SK-N-SH (cell line): ENCODE measurements at regions not wholly inside any gene's neighbourhood (a gene's known extent, or its start where the extent isn't known, plus 50 kb on each side); places are given as distances from the start of the nearest gene placed in this dataset.

Experiments used
- CTCF ChIA-PET: fragments of 300-600, 350-600 bp; formaldehyde crosslinking; extraction: SDS; loops from one replicate; lab custom pipeline; 2021; lab: Yijun Ruan, JAX
- POLR2A ChIA-PET: fragments of 350-600 bp; sonication (Branson Sonifier 250); formaldehyde crosslinking; extraction: SDS; loops from one replicate; lab custom pipeline; 2020; ENCODE audit warnings: antibody characterized with exemption, inconsistent platforms; lab: Yijun Ruan, JAX
- DNase-seq: peaks from one replicate; pipeline ENCODE4 v3.0.0; 2012
- H2AFZ ChIP-seq: fragments of 200-600 bp; sonication (generic); 2 replicates; pipeline ENCODE4 v1.8.1; 2016; ENCODE audit warnings: antibody characterized with exemption, mild to moderate bottlenecking, low read depth
- H3F3A ChIP-seq: fragments of 200-600 bp; sonication (generic); replicated peaks from 2 replicates; pipeline ENCODE3; 2016; ENCODE audit warnings: antibody characterized with exemption, mild to moderate bottlenecking; ENCODE audit not compliant: insufficient read depth
- H3K27ac ChIP-seq, 2 experiments: fragments of 200-500 bp in 1 of 2; fragments of 200-600 bp in 1 of 2; sonication (Bioruptor generic) in 1 of 2; sonication (generic), shearing (Covaris generic) in 1 of 2; 2 replicates each; pipeline versions ENCODE4 v1.5.1 to v1.6.1; 2014 to 2016; ENCODE audit warnings: low read depth in 2 of 2, inconsistent platforms in 1 of 2, low read length in 1 of 2, mild to moderate bottlenecking in 1 of 2, mixed read lengths in 1 of 2
- H3K27me3 ChIP-seq: fragments of 200-600 bp; sonication (generic), shearing (Covaris generic); 2 replicates; pipeline ENCODE4 v1.6.1; 2016; ENCODE audit warnings: mixed run types; ENCODE audit not compliant: insufficient read depth
- H3K36me3 ChIP-seq, 2 experiments: fragments of 200-500 bp in 1 of 2; fragments of 200-600 bp in 1 of 2; sonication (Bioruptor generic) in 1 of 2; sonication (generic) in 1 of 2; replicated peaks in 1 of 2; 2 replicates each; pipeline versions ENCODE3 to v1.5.1; 2014 to 2016; ENCODE audit warnings: low read length in 1 of 2, mild to moderate bottlenecking in 1 of 2; ENCODE audit not compliant: insufficient read depth in 2 of 2, control insufficient read depth in 1 of 2
- H3K4me1 ChIP-seq, 2 experiments: fragments of 200-500 bp in 1 of 2; fragments of 200-600 bp in 1 of 2; sonication (Bioruptor generic) in 1 of 2; sonication (generic), shearing (Covaris generic) in 1 of 2; 2 replicates each; pipeline versions ENCODE4 v1.5.1 to v1.6.1; 2014 to 2016; ENCODE audit warnings: low read depth in 1 of 2, low read length in 1 of 2, mixed run types in 1 of 2; ENCODE audit not compliant: insufficient read depth in 2 of 2, control insufficient read depth in 1 of 2
- H3K4me2 ChIP-seq: fragments of 200-600 bp; sonication (generic), shearing (Covaris generic); 2 replicates; pipeline ENCODE4 v1.6.1; 2017; ENCODE audit warnings: mixed run types
- H3K4me3 ChIP-seq, 2 experiments: fragments of 200-500 bp in 1 of 2; fragments of 200-600 bp in 1 of 2; sonication (Bioruptor generic) in 1 of 2; sonication (generic), shearing (Covaris generic) in 1 of 2; 2 replicates each; pipeline versions ENCODE4 v1.5.1 to v1.8.1; 2014 to 2016; ENCODE audit warnings: low read depth in 2 of 2, inconsistent platforms in 1 of 2, low read length in 1 of 2, mild to moderate bottlenecking in 1 of 2, mixed read lengths in 1 of 2, moderate library complexity in 1 of 2
- H3K79me2 ChIP-seq: fragments of 200-600 bp; sonication (generic); 2 replicates; pipeline ENCODE4 v1.8.1; 2017; ENCODE audit warnings: mild to moderate bottlenecking; ENCODE audit not compliant: insufficient read depth
- H3K9ac ChIP-seq: fragments of 200-600 bp; sonication (generic); 2 replicates; pipeline ENCODE4 v1.6.1; 2017; ENCODE audit warnings: mixed run types
- H3K9me2 ChIP-seq: fragments of 200-600 bp; sonication (generic); 2 replicates; pipeline ENCODE4 v1.6.1; 2017; ENCODE audit warnings: mixed run types
- H3K9me3 ChIP-seq: fragments of 200-600 bp; sonication (generic); 2 replicates; pipeline ENCODE4 v1.6.1; 2017; ENCODE audit warnings: mixed run types, mild to moderate bottlenecking, moderate library complexity
- H4K20me1 ChIP-seq: fragments of 200-600 bp; sonication (generic); 2 replicates; pipeline ENCODE4 v1.6.1; 2017; ENCODE audit warnings: mild to moderate bottlenecking, mixed run types; ENCODE audit not compliant: insufficient read depth
- ELF1 ChIP-seq: IDR thresholded peaks from 2 replicates; pipeline ENCODE4 v1.4.0; 2012
- EP300 ChIP-seq, 2 experiments: IDR thresholded peaks; 2 replicates each; pipeline versions ENCODE4 v1.4.0 to v1.6.1; 2012; ENCODE audit warnings: borderline replicate concordance in 1 of 2, low read depth in 1 of 2, low read length in 1 of 2
- GABPA ChIP-seq: IDR thresholded peaks from 2 replicates; pipeline ENCODE4 v1.4.0; 2012; ENCODE audit warnings: low read depth, mild to moderate bottlenecking
- GATA2 ChIP-seq: sonication (generic); formaldehyde crosslinking; IDR thresholded peaks from 2 replicates; pipeline ENCODE4 v1.5.0; 2020; ENCODE audit warnings: mild to moderate bottlenecking, missing genetic modification reagents
- JUND ChIP-seq: IDR thresholded peaks from 2 replicates; pipeline ENCODE4 v1.4.0; 2012
- MAX ChIP-seq: IDR thresholded peaks from 2 replicates; pipeline ENCODE4 v1.4.0; 2012; ENCODE audit warnings: low read depth
- MEF2A ChIP-seq: IDR thresholded peaks from 2 replicates; pipeline ENCODE4 v1.4.0; 2012; ENCODE audit warnings: low read depth, borderline replicate concordance
- NFIC ChIP-seq: IDR thresholded peaks from 2 replicates; pipeline ENCODE4 v1.4.0; 2012; ENCODE audit warnings: borderline replicate concordance
- NRF1 ChIP-seq: IDR thresholded peaks from 2 replicates; pipeline ENCODE4 v1.6.1; 2012; ENCODE audit warnings: low read depth, mild to moderate bottlenecking, low read length
- POLR2AphosphoS5 ChIP-seq: IDR thresholded peaks from 2 replicates; pipeline ENCODE4 v1.6.1; 2012; ENCODE audit warnings: low read depth, low read length
- RAD21 ChIP-seq: IDR thresholded peaks from 2 replicates; pipeline ENCODE4 v1.6.1; 2012; ENCODE audit warnings: mild to moderate bottlenecking, low read length
- REST ChIP-seq: IDR thresholded peaks from 2 replicates; pipeline ENCODE4 v1.6.1; 2012; ENCODE audit warnings: mild to moderate bottlenecking, low read depth, low read length, moderate library complexity
- SMC3 ChIP-seq: IDR thresholded peaks from 2 replicates; pipeline ENCODE4 v1.6.1; 2012; ENCODE audit warnings: low read depth, low read length, improper control_type of control experiment
- TAF1 ChIP-seq: IDR thresholded peaks from 2 replicates; pipeline ENCODE4 v1.6.1; 2012; ENCODE audit warnings: low read depth, mild to moderate bottlenecking, low read length, moderate library complexity, borderline replicate concordance
- TCF12 ChIP-seq: IDR thresholded peaks from 2 replicates; pipeline ENCODE4 v1.4.0; 2012
- TEAD4 ChIP-seq: IDR thresholded peaks from 2 replicates; pipeline ENCODE4 v1.4.0; 2012; ENCODE audit warnings: mild to moderate bottlenecking, borderline replicate concordance; ENCODE audit not compliant: insufficient read depth
- USF1 ChIP-seq: IDR thresholded peaks from 2 replicates; pipeline ENCODE4 v1.4.0; 2012; ENCODE audit warnings: low read depth, borderline replicate concordance
- WGBS: methylation state at CpG from one replicate; pipeline ENCODE4 v1.1.6; 2017; ENCODE audit warnings: low lambda C conversion rate; 5-methylcytosine and 5-hydroxymethylcytosine counted together
- TF ChIP-seq, protein P1 (sequence below): fragments of 200-600 bp; sonication (generic); IDR thresholded peaks from 2 replicates; pipeline ENCODE4 v1.6.1; 2017; ENCODE audit warnings: antibody characterized with exemption, mild to moderate bottlenecking, moderate library complexity
- TF ChIP-seq, protein P2 (sequence below): IDR thresholded peaks from 2 replicates; pipeline ENCODE4 v1.4.0; 2012; ENCODE audit warnings: low read depth, borderline replicate concordance

DNA sequence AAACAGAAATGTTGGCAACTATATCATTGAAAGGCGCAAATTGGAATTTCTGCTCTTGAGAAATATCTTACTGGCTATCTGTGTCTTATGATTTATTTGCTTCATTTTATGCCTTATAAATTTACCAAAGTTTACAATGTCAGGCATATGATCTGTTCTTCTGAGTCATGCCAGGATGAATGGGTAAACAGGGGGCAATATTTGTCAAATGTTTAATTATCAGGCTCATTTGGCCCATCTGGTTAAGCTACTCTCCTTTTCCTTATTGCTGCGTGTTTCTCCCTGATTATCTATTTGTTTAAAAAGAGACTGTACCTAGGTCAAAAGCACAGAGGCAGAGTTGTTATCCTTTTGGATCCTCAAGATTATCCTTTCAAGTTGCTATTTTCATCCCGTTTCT, 903.8 kb upstream of the PCDH10 start:
- no peak overlapping the region for H3K4me3 ChIP-seq
- CTCF ChIA-PET = interaction anchor here (1.5 kb wide), 1 partner anchor 9 kb away, joined by 3 read pairs; no protein-coding TSS in a partner anchor
- no peaks in the 10 kb centered on the region for H3K9me2 ChIP-seq
- H3K9me3 ChIP-seq = no peaks in the 10 kb centered on the region
- no peak overlapping the region for H2AFZ ChIP-seq
- H3K4me1 ChIP-seq = no peaks in the 10 kb centered on the region
- H3K27ac ChIP-seq = no peak overlapping the region
- H3K9ac ChIP-seq = no peak overlapping the region
- no peak for DNase-seq
- H3K36me3 ChIP-seq = no peaks in the 10 kb centered on the region
- no peaks in the 10 kb centered on the region for H3K79me2 ChIP-seq
- no peaks in the 10 kb centered on the region for H3F3A ChIP-seq
- H3K4me2 ChIP-seq = no peak overlapping the region
- TF ChIP-seq REST (no peak), GABPA (no peak), NRF1 (no peak), USF1 (no peak), MEF2A (no peak), MAX (no peak), NFIC (no peak), SMC3 (no peak), TCF12 (no peak), JUND (no peak), TAF1 (no peak), POLR2AphosphoS5 (no peak), GATA2 (CRISPR knock-in tag) (no peak), EP300 (IDR thresholded peaks at IDR 0.05; ENCODE audit: borderline replicate concordance in 1 of 2, low read depth in 1 of 2, low read length in 1 of 2) (no peak), RAD21 (no peak), ELF1 (no peak), TEAD4 (no peak)
- TF ChIP-seq, protein P1, sequence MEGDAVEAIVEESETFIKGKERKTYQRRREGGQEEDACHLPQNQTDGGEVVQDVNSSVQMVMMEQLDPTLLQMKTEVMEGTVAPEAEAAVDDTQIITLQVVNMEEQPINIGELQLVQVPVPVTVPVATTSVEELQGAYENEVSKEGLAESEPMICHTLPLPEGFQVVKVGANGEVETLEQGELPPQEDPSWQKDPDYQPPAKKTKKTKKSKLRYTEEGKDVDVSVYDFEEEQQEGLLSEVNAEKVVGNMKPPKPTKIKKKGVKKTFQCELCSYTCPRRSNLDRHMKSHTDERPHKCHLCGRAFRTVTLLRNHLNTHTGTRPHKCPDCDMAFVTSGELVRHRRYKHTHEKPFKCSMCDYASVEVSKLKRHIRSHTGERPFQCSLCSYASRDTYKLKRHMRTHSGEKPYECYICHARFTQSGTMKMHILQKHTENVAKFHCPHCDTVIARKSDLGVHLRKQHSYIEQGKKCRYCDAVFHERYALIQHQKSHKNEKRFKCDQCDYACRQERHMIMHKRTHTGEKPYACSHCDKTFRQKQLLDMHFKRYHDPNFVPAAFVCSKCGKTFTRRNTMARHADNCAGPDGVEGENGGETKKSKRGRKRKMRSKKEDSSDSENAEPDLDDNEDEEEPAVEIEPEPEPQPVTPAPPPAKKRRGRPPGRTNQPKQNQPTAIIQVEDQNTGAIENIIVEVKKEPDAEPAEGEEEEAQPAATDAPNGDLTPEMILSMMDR = no peak
- TF ChIP-seq, protein P2, sequence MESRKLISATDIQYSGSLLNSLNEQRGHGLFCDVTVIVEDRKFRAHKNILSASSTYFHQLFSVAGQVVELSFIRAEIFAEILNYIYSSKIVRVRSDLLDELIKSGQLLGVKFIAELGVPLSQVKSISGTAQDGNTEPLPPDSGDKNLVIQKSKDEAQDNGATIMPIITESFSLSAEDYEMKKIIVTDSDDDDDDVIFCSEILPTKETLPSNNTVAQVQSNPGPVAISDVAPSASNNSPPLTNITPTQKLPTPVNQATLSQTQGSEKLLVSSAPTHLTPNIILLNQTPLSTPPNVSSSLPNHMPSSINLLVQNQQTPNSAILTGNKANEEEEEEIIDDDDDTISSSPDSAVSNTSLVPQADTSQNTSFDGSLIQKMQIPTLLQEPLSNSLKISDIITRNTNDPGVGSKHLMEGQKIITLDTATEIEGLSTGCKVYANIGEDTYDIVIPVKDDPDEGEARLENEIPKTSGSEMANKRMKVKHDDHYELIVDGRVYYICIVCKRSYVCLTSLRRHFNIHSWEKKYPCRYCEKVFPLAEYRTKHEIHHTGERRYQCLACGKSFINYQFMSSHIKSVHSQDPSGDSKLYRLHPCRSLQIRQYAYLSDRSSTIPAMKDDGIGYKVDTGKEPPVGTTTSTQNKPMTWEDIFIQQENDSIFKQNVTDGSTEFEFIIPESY = no peak
- TF ChIP-seq, all 33 proteins: peak for 0
- no peaks in the 10 kb centered on the region for H3K27me3 ChIP-seq
- POLR2A ChIA-PET = no interaction called here
- WGBS = 10% methylated on average over 3 of the region's 3 CpGs
- no peaks in the 10 kb centered on the region for H4K20me1 ChIP-seq
